ENCODE measurements at regions not wholly inside any gene's neighbourhood (a gene's known extent, or its start where the extent isn't known, plus 50 kb on each side); places are given as distances from the start of the nearest gene placed in this dataset.

- intact Hi-C loops (cut with DNase I; ENCODE audit: low total_unique reads) = no loop called here
- TF ChIP-seq CTCF (IDR thresholded peaks at IDR 0.05) = no peak
- Histone ChIP-seq H3K4me3 (no peak overlapping the region), H3K4me1 (peaks cover 0 to 23% (median 3%) of the 10 kb centered on the region in 4 donors), H3K27me3 (no peaks in the 10 kb centered on the region), H3K27ac (no peak overlapping the region), H3K36me3 (no peaks in the 10 kb centered on the region), H3K9me3 (no peaks in the 10 kb centered on the region)
- no peak for DNase-seq
Observed at GRCh38 chr5:93126634-93127033, 454.4 kb downstream of the NR2F1-AS1 start.

- H3K4me3 ChIP-seq = no peak overlapping the region
Observed at GRCh38 chr5:93123127-93123526, 457.9 kb downstream of the NR2F1-AS1 start.

DNA sequence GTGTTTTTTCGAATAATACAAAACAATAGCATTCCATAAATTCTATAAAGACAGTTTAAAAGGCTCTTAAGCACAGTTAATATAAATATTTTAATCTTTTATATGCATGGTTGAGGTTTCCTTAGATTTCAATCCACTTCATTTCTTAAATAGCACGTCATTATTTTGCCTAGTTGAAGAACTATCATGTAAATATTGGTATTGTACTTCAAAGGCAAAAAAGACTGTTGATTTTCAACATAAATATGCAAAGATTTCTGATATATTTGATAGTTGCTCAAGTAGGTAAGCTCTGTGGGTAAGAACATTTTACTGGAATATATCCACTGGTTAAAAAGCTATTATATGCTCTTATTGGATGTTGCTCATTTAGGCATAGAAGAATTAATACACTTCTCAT lies 458.6 kb downstream of the NR2F1-AS1 start:
- intact Hi-C loops (cut with DNase I; ENCODE audit: low total_unique reads) = no loop called here
- no peak for TF ChIP-seq CTCF (IDR thresholded peaks at IDR 0.05)
- H3K27me3 ChIP-seq = no peaks in the 10 kb centered on the region
- H3K4me3 ChIP-seq = no peak overlapping the region
- H3K27ac ChIP-seq = no peak overlapping the region
- peaks cover 0 to 8% (median 0%) of the 10 kb centered on the region in 4 donors for H3K4me1 ChIP-seq
- H3K9me3 ChIP-seq = no peaks in the 10 kb centered on the region
- DNase-seq = no peak
- no peaks in the 10 kb centered on the region for H3K36me3 ChIP-seq

More at GRCh38 chr5:93123127-93123526, 457.9 kb downstream of the NR2F1-AS1 start:
- Histone ChIP-seq H3K9me3 (no peaks in the 10 kb centered on the region), H3K27ac (no peak overlapping the region), H3K27me3 (no peaks in the 10 kb centered on the region), H3K4me1 (peaks cover 0 to 9% (median 0%) of the 10 kb centered on the region in 4 donors), H3K36me3 (no peaks in the 10 kb centered on the region)
- TF ChIP-seq CTCF (IDR thresholded peaks at IDR 0.05) = no peak
- intact Hi-C loops (cut with DNase I; ENCODE audit: low total_unique reads) = no loop called here
- DNase-seq = no peak

DNA sequence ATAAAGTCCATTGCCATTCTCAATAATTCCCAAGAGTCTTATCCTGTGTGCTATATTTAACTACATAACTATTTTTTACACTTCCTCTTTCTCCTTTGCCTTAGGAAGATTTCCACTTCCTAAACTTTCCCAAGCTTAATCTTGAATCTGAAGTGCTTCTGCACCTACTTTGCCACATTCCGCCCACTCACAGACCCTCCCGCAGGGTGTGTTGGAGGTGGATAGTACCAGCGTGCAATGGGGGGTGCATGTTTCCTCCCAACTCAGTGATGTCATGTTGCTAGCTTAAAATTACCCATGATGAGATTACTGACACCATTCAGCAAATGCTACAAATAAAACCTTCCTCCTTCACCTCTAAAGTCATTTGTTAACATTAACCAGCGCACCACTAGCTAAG lies 460.2 kb downstream of the NR2F1-AS1 start:
- no peaks in the 10 kb centered on the region for H3K9me3 ChIP-seq
- H3K4me1 ChIP-seq = no peaks in the 10 kb centered on the region
- H3K4me3 ChIP-seq = no peak overlapping the region
- intact Hi-C loops (cut with DNase I; ENCODE audit: low total_unique reads) = no loop called here
- no peak for DNase-seq
- no peak overlapping the region for H3K27ac ChIP-seq
- H3K36me3 ChIP-seq = no peaks in the 10 kb centered on the region
- no peaks in the 10 kb centered on the region for H3K27me3 ChIP-seq
- no peak for TF ChIP-seq CTCF (IDR thresholded peaks at IDR 0.05)

DNA sequence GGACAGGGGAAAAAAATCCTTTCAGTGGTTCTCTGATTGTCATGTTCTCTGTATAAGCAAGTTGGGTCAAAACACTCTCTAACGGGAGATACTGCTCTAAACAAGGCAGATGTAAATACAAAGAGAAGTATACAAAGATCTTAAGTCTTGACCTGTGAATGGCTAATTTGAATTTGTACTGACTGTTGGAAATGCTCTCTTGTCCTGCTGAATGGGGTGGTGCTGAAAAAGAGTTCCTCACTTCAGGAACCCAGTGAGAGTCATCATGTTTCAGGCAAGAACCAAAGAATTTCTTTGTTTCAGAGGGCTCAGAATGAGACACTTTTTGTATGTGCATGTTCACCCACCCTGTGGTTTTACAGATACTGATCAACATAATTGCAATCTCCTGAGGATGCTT lies 461.0 kb downstream of the NR2F1-AS1 start:
- intact Hi-C loops (cut with DNase I; ENCODE audit: low total_unique reads) = no loop called here
- TF ChIP-seq CTCF (IDR thresholded peaks at IDR 0.05) = no peak

More for the DNA sequence above, 461.0 kb downstream of the NR2F1-AS1 start:
- Histone ChIP-seq H3K36me3 (no peaks in the 10 kb centered on the region), H3K27ac (no peak overlapping the region), H3K4me1 (no peaks in the 10 kb centered on the region), H3K27me3 (no peaks in the 10 kb centered on the region), H3K4me3 (no peak overlapping the region), H3K9me3 (no peaks in the 10 kb centered on the region)
- DNase-seq = no peak

All from tibial artery (tissue), 4 donors.